DMS79 (cell line): ENCODE measurements at regions not wholly inside any gene's neighbourhood (a gene's known extent, or its start where the extent isn't known, plus 50 kb on each side); places are given as distances from the start of the nearest gene placed in this dataset.

ENCODE experiments used
- DNase-seq: peaks from one replicate; lab custom pipeline; 2025; lab: John Stamatoyannopoulos, UW

DNA sequence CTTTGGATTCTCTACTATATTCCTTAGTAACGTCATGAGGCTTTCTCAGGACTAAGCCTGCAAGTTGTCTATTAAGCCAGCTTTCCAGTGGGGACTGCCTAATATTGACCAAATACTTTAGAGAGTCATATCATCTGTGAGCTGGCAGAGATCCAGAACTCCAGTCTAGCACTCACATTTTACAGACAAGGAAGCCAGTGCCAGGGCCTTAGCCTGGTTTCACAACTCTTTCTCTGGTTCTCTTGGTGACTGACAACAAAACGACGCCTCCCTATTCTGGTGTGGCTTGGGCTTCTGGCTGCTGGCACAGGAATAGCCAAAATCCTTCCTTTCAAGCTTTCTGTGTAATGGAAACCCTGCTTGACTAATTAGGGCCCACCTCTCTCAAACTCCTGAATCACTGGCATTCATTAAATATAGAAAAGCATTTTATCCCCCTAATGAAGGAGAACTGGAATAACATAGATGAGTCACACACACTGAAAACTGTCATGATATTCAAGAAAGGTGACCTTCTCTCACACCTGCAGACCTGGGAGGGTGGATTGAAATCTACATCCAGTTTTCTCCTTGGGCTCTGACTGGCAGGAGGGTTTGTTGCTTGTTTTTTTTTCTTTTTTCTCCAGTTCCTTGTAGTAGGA lies 75.2 kb upstream of the UBL3 start:
- peak; percentile 78 for DNase-seq

DNA sequence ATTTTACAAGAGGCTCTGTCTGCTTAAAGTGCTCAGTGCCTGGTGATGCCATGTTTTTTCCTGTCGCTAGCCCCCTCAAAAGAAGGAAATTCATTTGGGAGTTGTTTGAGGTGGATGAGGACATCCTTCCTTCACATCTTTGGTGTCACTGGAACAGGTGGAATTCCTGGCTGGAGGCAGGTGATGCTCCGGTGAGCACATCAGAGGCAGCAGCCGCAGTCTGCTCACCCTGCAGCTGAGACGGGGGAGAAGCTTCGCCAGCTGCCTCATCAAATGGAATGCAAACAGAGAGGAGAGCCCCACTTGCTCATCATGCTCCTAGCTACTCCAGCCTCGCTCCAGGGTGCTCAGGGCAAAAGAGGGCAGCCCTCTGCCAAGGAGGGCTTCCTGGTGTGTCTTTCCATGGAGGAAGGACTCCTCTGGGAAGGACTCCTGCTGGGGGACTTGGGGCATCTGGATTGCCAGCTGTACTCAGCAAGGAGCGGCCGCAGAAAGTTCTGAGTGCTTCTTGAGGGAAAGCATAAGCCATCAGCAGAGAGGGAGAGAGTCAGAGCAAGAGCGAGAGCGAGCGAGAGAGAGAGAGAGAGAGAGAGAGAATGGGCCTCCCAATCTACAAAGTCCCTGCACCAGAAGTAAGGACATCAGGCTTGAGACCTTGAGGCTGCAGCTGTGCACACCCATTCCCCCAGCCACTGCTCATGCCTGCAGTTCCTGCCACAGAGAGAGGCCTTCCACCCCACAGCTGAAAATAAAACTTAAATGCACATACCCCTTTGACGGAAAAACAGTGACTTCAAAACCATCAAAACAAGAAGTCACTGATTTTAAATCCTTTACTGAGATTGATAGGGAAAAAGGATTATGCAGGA lies 74.3 kb upstream of the UBL3 start:
- DNase-seq: peak; percentile 82

DNA sequence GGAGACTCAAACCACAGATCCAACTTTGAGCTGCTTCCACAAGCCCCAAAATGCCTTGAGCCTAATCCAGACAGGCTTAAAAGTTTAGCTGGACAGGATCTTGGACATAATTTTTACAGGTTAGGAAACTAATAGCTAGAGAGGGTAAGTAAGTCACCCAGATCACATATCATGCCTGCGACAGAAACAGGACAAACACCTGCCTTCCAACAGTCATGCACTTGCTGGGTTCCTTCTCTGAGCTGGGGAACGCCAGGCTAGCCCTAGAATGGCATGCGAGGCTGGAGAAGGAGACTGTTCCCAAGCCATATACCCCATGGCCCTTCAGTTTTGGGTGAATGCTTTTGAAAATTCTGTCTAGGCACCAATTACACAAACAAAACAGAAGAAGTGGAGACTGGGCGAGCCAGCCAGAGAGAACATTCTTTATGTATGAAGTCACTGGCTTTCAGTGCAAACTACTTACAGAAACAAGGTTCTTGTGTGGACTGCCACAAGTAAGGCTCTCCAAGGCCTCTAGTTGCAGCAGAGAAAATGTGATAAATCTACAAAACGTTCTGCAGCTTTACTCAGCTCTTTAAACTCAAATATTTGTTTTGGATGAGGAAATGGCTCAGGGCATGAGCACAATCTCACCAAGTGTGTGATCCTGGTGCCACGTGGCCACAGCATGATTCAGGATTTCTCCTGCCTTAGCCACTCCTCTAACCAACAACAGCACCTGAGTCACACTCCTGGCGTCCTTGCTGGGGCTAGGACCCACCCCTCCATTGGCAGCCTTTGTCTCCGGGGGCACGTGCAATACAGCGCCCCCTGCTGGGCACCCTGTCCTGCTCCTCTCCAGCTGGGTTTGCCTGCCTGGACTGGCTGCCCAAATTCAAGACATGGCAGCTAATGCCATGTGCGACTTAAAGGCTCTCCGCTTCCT lies 73.4 kb upstream of the UBL3 start:
- DNase-seq: peak; percentile 89

DNA sequence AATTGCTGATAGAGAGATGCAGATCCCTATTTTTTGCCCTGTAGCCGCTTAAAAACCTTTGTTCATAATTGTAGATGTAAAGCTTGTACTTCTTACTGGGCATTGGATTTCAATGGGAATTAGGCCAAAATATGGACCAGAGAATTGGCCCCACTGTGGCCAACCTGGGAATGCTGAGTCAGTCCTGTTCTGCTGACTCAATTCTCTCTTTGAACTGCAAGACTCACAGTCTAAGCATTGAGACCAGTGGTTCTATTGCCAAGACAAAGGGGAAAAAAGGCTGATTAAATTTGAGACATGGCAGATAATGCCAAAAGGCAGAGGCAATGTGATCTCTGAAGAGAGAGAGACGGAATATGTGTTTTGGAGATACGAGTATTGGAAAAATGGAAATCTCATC lies 72.5 kb upstream of the UBL3 start:
- DNase-seq: no peak

DNA sequence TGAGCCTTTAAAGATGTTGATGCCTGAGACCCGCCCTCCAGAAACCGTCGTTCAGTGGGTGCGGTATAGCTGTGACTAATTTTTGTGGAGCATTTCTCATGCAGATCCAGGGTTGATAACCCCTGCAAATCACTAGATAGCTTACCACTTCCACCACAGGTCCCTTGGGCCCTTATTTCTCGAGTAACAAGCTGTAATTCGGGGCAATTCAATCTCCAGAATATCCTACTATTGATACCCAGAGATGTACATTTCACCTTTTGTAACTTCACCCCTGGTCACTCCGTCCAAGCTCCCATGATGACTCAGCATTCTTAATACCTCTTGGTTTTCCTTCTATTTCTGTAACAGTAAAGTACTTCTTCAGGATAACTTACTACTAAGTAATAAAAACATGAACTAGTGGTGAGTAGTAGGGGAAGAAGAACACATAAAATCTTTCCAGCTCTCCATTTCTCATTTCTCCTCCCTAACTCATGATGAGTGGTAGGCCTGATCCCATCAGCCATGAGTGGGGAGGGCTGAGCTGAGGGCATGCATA lies 71.9 kb upstream of the UBL3 start:
- DNase-seq: no peak

DNA sequence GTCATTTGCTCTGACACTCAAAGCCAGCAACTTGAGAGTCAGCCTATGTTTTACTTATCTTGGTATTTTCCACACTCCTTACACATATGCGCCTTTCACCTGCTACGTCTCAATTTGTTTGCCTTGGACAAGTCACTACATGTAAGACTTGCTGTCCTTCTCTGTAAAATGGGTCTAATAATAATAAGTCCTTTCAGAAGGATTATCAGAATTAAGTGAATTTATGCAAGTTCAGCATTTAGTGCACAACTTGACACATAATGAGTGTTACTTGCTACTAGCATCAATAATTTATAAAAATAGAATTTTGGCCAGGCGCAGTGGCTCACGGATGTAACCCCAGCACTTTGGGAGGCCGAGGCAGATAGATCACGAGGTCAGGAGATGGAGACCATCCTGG lies 71.1 kb upstream of the UBL3 start:
- DNase-seq: no peak

DNA sequence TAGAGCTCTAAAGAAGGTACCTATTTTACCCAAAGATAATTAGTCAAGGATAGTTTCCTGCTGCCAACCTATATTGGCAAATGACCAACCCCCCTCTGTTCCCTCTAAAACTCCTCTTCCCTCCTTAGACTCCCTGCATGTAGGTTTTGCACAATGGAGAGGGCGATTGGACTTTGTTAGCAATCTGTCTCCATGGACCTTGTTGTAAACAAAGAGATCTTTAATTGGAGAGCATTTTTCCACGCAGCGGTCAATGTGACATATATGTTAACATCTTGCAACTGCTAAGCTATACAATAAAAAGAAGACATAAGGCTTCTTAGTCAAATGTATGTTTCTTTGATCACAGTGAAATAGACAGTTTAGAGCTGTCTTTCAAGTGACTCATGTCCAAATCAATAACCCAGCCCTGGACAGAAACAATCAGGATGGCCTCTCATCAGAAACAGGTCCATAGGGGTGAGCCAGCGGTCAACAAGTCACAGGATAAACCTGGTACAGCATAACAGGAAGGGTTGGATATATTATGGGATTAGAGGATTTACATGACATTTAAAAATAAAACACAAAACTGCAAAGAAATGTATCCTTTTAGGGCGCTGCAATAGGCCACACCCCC lies 69.7 kb upstream of the UBL3 start:
- DNase-seq: no peak

DNA sequence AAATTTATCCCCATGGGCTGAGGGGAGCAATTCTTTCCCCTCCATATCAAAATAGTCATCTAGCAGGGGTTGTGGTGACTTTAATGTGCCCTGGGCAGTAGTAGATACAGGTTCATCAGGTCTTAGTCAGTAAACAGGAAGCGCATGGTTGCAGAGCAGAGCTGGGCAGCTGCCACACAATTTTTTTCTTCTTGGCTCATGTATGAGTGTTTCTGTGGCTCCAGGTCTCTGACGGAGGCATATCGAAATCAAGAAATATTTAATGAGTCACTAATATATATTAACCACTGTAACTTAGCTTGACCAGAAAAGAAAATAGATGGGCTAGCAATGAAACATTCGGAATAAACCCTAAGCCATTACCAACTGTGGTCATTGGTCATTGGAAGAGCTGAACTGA lies 68.4 kb upstream of the UBL3 start:
- no peak for DNase-seq

DNA sequence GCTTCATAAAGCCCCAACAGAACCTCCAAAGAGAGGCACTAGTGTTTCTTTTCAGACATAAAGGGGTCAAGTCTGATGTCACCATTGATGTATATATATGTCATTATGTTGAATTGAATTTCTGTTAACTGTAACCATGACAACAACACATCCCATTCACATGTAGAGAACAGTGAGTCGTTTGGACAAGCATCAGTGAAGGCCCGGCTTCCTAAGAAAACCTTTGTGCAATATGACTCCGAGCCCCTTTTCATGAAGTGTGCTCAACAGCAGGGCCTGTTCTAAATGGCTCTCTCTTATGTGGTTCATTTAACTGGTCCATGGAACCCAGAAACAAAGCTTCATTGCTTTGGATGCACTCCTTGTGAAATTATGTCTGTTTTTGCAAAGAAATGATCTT lies 67.2 kb upstream of the UBL3 start:
- DNase-seq: no peak

DNA sequence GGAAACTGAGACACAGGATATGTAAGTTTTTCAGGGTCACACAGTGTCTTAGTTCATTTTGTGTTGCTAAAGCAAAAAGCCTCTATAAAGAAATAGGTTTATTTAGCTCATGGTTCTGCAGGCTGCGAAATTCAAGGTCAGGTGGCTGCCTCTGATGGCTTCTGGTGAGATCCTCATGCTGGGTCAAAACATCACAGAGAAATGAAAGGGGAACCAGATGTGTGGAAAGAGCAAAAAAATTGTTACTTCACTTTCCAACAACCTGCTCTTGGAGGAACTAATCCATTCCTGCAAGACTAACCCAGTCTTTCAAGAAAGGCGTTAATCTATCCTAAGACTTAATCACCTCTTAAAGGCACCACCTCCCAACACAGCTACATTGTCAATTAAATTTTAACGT lies 64.2 kb upstream of the UBL3 start:
- DNase-seq: no peak

DNA sequence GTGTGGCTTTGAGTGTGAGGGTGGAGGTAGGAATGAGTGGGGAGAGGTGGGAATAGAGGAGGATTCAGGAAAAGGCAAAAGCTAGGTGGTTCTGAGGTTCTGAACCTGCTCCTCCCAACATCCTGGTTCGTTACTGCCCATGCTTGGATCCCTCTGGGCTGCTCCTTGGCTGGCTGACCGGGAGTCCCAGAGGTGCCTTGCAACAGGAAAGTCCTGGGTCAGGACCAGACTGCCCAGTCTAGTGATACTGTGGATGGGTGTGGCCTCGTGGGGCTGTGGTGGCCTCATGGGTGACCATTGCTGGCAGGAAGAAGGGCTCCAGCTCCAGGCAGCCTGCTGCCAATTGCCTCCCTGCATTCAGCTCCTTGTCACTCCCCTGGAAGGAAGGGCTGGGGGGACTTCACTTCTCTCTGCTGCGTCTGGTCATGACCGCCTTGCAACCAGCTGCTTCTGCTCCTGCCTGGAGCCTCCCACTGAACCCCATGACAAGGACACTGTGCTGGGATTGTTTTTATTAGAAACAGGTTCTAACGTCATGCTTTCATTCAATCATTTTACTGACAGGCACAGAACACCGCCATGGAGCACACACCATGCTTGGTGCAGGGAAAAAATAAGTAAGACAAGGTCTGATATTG lies 61.5 kb upstream of the UBL3 start:
- no peak for DNase-seq

DNA sequence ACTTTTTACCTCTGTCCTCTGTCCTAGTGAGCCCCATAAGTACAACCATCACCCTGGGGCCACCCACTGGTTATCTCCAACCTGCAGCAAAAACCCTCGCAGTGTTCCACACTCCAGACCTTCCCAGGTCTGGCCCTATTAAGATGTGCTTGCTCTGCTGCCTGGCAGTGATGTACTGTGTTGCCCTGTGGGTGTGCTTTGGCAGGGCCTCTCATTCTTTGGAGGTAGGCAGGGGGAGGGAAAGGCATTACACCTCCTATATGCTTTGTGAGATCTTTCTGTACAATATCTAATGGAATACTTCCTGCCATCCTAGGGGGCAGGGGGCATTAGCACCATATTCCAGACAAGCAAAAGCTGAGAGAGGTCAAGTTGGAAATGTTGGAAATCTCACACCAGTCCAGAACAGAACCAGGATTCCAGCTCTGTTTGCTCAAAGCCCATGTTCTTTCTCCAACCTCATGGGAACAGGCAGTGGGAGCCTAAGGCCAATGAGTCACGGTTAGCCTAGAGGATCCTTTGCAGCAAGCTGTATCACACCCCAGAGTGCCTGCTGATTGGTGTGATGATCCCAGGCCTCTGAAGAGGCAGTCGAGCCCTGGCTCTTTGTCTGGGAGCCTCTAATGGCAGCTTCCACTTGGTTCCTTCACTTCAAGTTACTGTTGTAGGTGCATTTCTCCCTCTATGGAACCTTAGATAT lies 59.7 kb upstream of the UBL3 start:
- DNase-seq: no peak

DNA sequence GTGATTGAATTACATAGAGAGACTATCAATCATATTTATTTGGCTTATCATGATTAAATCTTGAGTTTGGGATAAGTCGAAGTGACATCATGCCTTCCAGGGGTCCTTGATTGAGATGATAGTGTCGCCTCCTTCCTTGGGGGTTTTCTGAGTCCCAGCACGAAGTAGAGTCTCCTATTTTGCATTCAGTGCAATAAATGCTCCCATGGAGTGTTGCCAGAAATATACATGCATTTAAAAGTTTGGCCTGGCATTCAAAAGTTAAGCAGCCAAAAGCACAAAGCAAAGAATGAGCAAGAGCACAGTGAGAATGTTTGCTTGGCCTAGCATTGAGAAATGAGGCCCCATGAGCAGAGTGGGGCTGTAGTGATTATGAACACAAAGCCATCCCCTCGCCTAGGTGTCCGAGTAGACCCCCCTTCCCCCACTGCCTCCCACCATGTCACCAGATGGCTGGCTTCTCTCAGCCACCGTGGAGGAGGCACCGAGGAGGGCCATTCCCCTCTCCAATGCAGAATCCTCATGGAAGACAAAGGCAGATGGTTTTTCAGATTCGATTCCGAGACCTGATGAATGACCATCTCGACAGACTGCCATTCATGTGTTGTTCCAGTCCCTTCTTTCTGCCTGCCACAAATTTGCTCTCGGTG lies 58.8 kb upstream of the UBL3 start:
- no peak for DNase-seq

DNA sequence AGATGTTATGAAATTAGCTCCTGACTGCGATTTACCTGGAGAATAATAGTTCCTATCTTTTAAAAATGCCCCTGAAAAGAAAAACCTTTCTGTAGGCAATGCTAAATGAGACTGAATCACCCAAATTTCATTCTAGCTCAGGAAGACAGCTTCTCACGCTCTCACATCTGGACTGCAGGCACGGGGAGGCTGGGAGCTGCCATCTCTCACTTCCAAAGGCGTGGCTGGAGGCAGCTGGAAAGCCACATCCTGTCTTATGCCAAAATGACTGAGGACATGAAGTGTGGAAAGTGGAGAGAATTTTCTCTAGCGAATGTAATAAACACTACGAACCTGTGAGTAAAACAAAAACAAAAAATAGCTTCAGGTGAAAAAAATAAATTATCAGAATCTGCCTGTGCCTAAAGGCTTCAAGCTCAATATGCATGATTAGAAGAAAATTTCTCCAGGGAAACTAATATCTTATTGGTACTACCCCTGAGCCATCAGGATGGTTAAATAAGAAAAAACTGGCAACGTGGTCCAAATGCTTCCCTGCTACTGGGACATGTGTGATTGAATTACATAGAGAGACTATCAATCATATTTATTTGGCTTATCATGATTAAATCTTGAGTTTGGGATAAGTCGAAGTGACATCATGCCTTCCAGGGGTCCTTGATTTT lies 58.1 kb upstream of the UBL3 start:
- no peak for DNase-seq

DNA sequence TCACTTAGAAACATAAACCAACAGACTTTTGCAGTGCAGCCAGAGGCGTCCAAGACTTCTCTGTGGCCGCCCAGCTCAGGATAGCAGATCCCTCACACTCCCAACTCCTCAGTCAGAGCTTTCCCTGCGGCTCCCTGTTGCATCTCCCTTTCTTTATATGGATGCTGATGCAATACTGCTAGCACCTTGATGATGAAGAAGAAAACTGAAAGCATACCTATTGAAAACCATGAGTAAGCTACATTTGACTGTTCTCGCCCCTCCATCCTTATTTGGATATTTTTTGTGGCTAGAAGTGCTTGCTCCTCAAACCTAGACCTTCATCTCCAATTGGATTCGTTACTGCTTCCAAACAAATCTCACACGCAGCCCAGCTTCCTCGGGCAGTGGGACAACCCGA lies 57.3 kb upstream of the UBL3 start:
- no peak for DNase-seq

DNA sequence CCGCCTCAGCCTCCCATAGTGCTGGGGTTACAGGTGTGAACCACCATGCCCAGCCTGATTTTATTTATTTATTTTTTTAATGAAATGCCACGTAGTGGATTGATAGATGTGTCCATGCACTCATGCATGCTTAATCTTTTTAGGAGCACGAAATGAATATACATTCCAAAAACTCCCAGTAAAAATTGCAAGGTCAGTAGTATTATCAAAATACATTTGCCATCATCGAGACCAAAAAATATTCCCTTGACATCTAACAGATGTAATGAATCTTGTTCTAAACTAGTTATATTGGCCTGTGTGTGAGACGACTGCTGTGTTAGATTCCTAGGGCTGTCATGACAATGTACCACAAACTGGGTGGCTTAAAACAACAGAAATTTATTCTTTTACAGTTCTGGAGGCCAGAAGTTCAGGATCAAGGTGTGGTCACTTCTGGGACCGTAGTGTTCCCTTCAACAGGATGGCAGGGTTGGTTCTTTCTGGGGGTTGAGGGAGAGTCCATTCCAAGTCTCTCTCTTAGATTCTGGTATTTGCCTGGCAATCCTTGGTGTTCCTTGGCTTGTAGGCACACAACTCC lies 56.1 kb upstream of the UBL3 start:
- no peak for DNase-seq

DNA sequence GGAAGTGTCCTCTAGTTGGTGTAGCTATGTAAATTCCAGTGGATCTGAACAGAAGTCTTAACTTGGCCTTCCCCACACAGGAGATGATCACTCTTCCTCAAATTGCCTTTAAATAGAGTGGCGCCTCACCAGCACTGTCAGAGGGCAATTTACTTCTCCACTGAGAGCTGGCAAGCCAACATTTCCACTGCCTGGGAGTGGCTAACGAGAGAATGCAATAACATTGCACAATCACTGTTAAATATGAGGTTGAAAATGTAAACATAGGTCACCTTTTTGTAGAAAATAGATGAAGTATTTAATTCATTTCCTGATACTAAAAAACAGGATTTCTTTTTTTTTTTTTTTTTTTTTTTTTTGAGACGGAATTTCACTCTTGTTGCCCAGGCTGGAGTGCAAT lies 55.4 kb upstream of the UBL3 start:
- no peak for DNase-seq

DNA sequence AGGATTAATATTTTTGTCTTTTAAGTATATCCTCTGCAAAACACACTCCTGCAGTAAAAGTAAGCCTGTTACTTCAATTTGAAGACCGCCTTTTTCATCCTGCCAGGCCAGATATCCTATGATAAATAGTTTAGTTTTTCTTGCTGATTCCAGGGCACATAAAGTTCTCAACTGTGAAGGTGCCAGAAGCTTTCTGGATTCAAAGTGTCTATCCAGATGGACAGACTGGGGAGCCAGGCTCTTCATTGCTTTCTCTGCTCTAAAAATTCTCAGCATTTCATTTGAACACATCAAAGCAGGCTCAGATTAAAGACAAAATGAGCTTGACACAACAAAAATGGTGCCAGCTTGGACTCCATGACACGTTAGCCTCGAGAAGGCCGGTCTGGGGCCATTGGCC lies 53.6 kb upstream of the UBL3 start:
- DNase-seq: no peak

DNA sequence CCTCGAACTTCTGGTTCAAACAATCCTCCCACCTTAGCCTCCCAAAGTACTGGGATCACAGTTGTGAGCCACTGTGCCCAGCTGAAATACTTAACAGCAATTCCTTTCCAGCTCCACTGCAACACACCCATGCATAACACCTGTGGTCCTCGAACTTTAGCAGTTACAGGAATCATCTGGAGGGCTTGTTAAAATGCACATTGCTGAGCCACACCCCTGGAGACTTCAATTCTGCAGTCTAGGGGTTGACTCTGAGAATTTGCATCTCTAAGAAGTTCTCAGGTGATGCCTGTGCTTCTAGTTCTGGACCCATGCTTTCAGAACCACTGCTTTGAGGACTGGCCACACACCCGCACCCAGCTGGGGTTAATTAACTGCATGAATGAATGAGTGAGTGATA lies 53.1 kb upstream of the UBL3 start:
- DNase-seq: no peak
